NCI-H2171 (cell line): ENCODE measurements at regions not wholly inside any gene's neighbourhood (a gene's known extent, or its start where the extent isn't known, plus 50 kb on each side); places are given as distances from the start of the nearest gene placed in this dataset.

Source experiments
- DNase-seq: peaks from one replicate; lab custom pipeline; 2025; lab: John Stamatoyannopoulos, UW

DNA sequence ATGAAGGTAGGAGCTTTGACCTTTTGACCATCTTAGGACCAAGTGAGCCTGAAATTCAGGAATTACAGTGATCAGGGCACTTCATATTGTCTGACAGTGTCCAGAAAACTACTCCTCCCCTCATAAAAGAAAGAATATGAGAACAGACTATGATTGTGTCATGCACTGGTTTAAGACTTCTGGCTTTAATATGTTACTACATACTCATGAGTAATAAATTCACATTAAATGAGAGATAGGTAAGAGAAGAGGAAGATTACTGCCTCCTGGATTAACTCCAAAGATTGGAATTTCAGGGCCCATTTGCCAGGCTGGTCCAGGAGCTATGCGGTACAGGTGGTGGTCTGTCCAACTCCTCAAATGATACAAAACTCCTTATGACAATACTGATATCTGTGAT lies 213.5 kb upstream of the ADRA1B start:
- DNase-seq, result no peak

DNA sequence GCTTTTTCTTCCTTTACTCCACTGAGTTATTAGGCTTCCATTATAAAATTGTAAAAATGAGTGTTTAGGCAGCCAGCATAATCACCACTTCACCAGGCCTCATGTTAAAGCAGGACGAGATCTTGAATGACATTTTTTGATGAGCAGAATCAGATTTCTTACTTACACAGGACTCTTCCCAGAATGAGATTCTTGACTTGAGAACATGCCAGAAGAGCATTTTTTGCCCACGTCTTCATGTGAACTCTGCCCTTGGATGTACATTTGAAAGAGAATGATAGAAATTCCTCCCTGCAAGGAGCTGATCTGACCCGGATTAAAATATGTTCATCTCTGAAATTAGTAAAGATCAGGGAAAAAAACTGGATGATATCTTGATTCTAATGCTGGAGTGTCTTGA lies 212.1 kb upstream of the ADRA1B start:
- no peak for DNase-seq

GRCh38 chr5:159705948-159706347 lies 210.3 kb upstream of the ADRA1B start:
- DNase-seq, result no peak

GRCh38 chr5:159708090-159708489 lies 208.2 kb upstream of the ADRA1B start:
- no peak for DNase-seq

GRCh38 chr5:159712672-159713071 lies 203.6 kb upstream of the ADRA1B start:
- no peak for DNase-seq

GRCh38 chr5:159713254-159713653 lies 203.0 kb upstream of the ADRA1B start:
- no peak for DNase-seq

DNA sequence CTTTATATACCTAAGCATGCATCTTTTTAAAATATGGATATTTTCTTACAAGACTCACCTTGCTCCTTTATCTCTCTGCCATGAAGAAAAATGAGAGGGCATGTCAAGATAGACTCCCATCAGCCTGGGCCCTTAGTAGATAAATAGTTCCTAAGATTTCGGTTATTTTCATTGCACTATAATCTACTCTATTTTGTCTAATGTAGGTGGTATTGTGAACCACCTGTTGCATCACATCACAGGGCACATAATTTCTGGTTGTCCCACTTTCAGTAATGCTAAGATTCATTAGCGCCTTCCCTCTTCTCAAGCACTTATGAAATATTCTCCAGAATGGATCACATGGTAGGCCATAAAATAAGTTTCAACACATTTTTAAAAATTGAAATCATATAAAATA lies 202.5 kb upstream of the ADRA1B start:
- DNase-seq, result no peak

GRCh38 chr5:159725475-159725874 lies 190.8 kb upstream of the ADRA1B start:
- DNase-seq, result no peak

GRCh38 chr5:159727167-159727566 lies 189.1 kb upstream of the ADRA1B start:
- DNase-seq, result no peak

DNA sequence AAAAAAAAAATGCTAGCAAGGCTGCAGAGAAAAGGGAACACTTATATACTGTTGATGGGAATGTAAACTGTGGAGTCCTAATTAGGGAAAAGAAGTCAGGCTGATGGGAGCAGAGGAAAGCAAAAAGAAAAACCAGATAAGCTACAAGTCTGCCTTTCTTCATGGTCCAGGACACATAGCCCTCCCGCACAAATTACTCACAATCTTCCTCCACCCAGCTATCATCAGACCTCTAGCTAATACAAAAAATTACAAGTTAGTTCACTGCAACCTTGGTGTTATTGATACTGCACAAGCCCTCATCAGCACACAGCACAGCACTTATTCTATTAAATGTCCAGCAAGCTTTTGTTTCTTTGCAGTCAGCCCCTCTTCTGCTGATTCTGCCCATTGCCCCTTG lies 186.0 kb upstream of the ADRA1B start:
- DNase-seq, result no peak

DNA sequence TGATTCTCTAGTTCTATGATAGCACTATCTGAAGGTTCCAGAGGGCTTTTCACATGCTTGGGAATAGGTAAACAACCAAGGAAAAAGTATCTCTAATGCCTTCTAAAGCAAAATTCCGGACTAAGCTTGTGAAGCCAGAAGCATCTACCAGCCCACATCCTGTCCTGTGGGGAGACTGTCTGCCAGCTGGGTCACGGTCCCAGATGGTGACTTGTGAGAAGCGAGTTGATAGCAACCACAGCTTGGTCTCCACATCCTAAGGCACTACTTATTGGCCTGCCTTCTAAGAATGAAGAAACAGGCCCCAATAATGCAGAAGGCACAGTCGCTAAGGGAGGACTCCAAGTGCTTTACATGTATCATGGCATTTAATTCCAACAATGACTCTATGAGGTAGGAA lies 184.1 kb upstream of the ADRA1B start:
- no peak for DNase-seq

GRCh38 chr5:159734366-159734765 lies 181.9 kb upstream of the ADRA1B start:
- DNase-seq, result no peak

GRCh38 chr5:159735036-159735435 lies 181.2 kb upstream of the ADRA1B start:
- no peak for DNase-seq

DNA sequence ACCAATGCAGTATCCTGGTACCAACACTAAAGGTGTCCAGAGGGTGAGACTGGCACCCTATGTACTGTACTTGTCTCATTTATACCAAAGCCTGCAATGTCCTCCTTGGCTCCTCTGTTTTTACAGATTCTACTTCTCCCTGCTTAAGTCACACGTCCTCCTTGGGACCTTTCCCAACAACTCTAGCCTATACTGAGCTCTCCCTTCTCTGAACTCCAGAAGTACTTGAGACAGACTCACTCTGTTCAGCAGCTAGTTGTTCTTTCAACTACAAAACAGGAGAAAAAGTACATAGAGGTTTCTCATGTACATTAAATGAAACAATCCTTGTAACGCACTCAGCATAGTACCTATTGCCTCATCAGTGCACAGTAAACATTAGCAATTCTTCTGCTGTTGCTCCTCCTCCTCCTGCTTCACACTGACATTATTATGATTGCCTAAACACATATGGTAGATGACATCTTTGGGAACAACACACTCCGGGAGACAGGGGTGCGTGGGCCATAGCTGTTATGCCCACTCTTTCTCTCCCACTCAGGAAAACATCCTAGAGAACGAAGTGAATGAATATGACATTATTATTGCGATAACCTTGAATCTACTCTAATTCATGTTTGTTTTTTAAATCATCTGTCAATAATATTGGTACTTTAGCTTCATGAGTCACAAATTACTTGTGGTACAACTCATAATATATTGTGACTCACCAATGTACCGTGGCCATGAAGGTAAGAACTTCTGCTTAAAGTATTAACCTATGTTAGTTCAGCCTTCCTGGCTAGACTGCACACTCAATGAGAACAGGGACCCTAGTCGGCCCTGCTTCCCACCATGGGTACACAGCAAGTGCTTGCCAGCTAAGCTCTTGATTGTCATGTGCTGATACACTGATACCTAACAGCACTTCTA lies 180.3 kb upstream of the ADRA1B start:
- no peak for DNase-seq

GRCh38 chr5:159736844-159737243 lies 179.4 kb upstream of the ADRA1B start:
- no peak for DNase-seq

DNA sequence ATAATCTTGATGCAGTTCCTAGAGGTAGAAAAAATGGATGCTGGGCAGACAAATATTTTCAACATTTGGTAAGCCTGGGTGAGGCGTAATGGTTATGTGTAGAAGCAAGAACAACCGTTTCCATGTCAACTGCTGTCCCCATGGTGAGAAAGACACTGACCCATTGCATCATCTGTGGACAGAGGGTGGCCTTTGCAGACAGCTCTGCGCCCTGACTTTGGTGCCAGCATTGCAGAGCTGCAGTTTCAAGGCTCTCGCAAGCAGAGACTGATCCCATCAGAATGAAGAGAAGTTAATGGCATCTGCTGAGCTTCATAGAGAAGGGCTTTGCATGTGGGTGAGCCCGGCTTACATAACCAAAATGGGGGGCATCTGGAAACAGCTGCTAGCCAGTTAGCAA lies 179.0 kb upstream of the ADRA1B start:
- DNase-seq, result no peak

DNA sequence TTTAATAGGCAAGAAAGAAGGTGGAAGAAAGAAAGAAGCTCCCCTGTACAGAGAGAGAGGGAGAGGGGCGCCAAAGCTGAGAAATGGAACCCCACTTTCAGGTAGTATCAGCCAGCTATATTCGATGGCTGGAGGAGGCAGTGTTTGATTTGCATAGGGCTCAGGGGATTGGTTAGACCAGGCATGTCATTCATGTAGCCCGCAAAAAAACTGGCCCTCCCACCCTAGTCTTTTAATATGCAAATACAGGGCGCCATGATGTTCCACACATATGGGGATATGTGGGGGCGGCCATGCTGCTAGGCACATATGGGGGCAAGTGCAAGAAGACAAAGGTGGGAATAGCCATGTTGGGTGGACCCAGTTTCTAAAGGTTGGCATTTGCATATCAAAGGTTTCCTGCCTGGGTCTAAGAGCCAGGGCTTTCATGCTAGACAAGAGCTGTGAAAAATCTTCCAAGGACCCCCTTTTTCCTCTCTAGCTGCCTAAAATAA lies 174.4 kb upstream of the ADRA1B start:
- no peak for DNase-seq

DNA sequence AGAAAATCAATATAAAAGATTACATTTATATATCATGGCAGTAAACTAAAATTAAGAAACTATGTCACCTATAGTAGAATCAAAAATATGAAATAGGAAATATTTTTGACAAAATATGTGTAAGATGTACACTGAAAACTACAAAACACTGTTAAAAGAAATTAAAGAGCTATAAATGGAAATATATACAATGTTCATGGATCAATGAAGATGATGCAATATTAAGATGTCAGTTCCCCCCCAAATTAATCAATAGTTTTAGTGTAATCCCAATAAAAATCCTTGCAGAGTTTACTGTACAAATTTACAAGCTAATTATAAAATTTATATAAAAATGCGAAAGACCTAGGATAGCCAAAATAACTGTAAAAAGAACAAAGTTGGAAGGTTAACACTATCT lies 173.0 kb upstream of the ADRA1B start:
- no peak for DNase-seq

- DNase-seq, result no peak
Measured at GRCh38 chr5:159746707-159747106, 169.6 kb upstream of the ADRA1B start.

DNA sequence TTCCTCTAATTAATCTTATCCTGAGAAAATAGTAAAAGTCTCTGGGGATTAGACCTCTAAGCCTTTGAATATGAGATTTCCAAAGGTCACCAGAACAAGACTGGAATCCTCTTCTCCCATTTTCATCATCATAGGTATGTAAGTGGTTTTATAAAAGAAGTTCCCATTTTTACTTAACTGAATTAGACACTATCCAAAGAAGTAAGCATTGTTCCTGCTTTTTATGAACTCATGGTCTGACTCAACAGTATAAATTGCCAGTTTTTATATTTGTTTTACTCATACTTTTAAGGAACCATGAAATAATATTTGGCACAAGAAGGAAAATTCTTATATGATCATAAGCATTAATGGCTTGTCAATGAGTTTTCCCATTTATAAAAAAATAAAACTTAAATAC lies 167.1 kb upstream of the ADRA1B start:
- DNase-seq, result no peak

GRCh38 chr5:159750226-159750625 lies 166.1 kb upstream of the ADRA1B start:
- DNase-seq, result no peak

DNA sequence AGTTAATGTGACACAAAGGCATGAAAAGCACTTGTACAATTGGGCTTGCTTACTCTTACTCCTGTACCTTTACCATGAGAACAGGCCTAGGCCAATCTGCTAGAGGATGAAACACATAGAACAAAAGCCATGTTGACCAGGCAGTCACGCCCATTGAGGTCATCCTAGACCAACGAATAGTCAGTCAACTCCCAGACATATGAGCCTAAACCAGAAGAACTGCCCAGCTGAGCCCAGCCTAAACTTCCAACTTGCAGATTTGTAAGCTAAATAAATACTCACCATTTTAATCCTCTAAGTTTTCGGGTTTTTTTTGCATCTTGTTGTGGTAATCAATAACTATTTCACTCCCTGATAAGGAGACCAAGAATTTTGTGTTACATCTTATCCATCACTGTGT lies 164.8 kb upstream of the ADRA1B start:
- DNase-seq, result no peak

- no peak for DNase-seq
Measured at GRCh38 chr5:159752622-159753275, 163.5 kb upstream of the ADRA1B start.
